ENCODE measurements at regions not wholly inside any gene's neighbourhood (a gene's known extent, or its start where the extent isn't known, plus 50 kb on each side); places are given as distances from the start of the nearest gene placed in this dataset.
"Not testable (repeated sequence)": the region's sequence is repeated elsewhere in the genome, so short reads cannot be mapped to it uniquely, and the experiment has no call there.

- ATAC-seq: no peak
- TF ChIP-seq ZFP3 (CRISPR knock-in tag; IDR thresholded peaks at IDR 0.05) (no peak), GLIS3 (CRISPR knock-in tag; IDR thresholded peaks at IDR 0.05) (no peak), ZFP30 (CRISPR knock-in tag; IDR thresholded peaks at IDR 0.05) (no peak), ARNTL (CRISPR knock-in tag; IDR thresholded peaks at IDR 0.05; ENCODE audit: borderline replicate concordance, low read depth) (no peak), CSDC2 (CRISPR knock-in tag; IDR thresholded peaks at IDR 0.05) (no peak), ZC3H10 (CRISPR knock-in tag; IDR thresholded peaks at IDR 0.05) (no peak)
- TF ChIP-seq, protein P1, sequence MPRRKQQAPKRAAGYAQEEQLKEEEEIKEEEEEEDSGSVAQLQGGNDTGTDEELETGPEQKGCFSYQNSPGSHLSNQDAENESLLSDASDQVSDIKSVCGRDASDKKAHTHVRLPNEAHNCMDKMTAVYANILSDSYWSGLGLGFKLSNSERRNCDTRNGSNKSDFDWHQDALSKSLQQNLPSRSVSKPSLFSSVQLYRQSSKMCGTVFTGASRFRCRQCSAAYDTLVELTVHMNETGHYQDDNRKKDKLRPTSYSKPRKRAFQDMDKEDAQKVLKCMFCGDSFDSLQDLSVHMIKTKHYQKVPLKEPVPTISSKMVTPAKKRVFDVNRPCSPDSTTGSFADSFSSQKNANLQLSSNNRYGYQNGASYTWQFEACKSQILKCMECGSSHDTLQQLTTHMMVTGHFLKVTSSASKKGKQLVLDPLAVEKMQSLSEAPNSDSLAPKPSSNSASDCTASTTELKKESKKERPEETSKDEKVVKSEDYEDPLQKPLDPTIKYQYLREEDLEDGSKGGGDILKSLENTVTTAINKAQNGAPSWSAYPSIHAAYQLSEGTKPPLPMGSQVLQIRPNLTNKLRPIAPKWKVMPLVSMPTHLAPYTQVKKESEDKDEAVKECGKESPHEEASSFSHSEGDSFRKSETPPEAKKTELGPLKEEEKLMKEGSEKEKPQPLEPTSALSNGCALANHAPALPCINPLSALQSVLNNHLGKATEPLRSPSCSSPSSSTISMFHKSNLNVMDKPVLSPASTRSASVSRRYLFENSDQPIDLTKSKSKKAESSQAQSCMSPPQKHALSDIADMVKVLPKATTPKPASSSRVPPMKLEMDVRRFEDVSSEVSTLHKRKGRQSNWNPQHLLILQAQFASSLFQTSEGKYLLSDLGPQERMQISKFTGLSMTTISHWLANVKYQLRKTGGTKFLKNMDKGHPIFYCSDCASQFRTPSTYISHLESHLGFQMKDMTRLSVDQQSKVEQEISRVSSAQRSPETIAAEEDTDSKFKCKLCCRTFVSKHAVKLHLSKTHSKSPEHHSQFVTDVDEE (CRISPR knock-in tag; IDR thresholded peaks at IDR 0.05): no peak
- TF ChIP-seq, protein P2, sequence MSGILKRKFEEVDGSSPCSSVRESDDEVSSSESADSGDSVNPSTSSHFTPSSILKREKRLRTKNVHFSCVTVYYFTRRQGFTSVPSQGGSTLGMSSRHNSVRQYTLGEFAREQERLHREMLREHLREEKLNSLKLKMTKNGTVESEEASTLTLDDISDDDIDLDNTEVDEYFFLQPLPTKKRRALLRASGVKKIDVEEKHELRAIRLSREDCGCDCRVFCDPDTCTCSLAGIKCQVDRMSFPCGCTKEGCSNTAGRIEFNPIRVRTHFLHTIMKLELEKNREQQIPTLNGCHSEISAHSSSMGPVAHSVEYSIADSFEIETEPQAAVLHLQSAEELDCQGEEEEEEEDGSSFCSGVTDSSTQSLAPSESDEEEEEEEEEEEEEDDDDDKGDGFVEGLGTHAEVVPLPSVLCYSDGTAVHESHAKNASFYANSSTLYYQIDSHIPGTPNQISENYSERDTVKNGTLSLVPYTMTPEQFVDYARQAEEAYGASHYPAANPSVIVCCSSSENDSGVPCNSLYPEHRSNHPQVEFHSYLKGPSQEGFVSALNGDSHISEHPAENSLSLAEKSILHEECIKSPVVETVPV (CRISPR knock-in tag; IDR thresholded peaks at IDR 0.05): no peak
- TF ChIP-seq, protein P3, sequence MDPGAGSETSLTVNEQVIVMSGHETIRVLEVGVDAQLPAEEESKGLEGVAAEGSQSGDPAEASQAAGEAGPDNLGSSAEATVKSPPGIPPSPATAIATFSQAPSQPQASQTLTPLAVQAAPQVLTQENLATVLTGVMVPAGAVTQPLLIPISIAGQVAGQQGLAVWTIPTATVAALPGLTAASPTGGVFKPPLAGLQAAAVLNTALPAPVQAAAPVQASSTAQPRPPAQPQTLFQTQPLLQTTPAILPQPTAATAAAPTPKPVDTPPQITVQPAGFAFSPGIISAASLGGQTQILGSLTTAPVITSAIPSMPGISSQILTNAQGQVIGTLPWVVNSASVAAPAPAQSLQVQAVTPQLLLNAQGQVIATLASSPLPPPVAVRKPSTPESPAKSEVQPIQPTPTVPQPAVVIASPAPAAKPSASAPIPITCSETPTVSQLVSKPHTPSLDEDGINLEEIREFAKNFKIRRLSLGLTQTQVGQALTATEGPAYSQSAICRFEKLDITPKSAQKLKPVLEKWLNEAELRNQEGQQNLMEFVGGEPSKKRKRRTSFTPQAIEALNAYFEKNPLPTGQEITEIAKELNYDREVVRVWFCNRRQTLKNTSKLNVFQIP (CRISPR knock-in tag; IDR thresholded peaks at IDR 0.05; ENCODE audit: borderline replicate concordance, low read depth): no peak
- TF ChIP-seq, protein P4, sequence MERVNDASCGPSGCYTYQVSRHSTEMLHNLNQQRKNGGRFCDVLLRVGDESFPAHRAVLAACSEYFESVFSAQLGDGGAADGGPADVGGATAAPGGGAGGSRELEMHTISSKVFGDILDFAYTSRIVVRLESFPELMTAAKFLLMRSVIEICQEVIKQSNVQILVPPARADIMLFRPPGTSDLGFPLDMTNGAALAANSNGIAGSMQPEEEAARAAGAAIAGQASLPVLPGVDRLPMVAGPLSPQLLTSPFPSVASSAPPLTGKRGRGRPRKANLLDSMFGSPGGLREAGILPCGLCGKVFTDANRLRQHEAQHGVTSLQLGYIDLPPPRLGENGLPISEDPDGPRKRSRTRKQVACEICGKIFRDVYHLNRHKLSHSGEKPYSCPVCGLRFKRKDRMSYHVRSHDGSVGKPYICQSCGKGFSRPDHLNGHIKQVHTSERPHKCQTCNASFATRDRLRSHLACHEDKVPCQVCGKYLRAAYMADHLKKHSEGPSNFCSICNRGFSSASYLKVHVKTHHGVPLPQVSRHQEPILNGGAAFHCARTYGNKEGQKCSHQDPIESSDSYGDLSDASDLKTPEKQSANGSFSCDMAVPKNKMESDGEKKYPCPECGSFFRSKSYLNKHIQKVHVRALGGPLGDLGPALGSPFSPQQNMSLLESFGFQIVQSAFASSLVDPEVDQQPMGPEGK (CRISPR knock-in tag; IDR thresholded peaks at IDR 0.05; ENCODE audit: borderline replicate concordance): no peak
Observed at GRCh38 chr11:122404571-122404970, 251.0 kb upstream of the UBASH3B start.

GRCh38 chr11:122401581-122401980 is 253.9 kb upstream of the UBASH3B start:
- not testable (repeated sequence) for ATAC-seq

GRCh38 chr11:122399375-122399774 is 256.1 kb upstream of the UBASH3B start:
- ATAC-seq: no peak
- TF ChIP-seq TOX (CRISPR knock-in tag; IDR thresholded peaks at IDR 0.05; ENCODE audit: borderline replicate concordance) (no peak), ARNTL (CRISPR knock-in tag; IDR thresholded peaks at IDR 0.05; ENCODE audit: borderline replicate concordance, low read depth) (no peak), ZNF8 (CRISPR knock-in tag; IDR thresholded peaks at IDR 0.05) (no peak), ISL1 (CRISPR knock-in tag; IDR thresholded peaks at IDR 0.05) (no peak), ZNF565 (CRISPR knock-in tag; conservative IDR thresholded peaks at IDR 0.05; ENCODE audit: low read depth) (no peak), RARB (CRISPR knock-in tag; IDR thresholded peaks at IDR 0.05) (no peak), BACH2 (CRISPR knock-in tag; IDR thresholded peaks at IDR 0.05; ENCODE audit: borderline replicate concordance) (no peak), ZFP30 (CRISPR knock-in tag; IDR thresholded peaks at IDR 0.05) (no peak)
- TF ChIP-seq, protein P4 (CRISPR knock-in tag; IDR thresholded peaks at IDR 0.05; ENCODE audit: borderline replicate concordance): no peak
- TF ChIP-seq, protein P3 (CRISPR knock-in tag; IDR thresholded peaks at IDR 0.05; ENCODE audit: borderline replicate concordance, low read depth): no peak
- TF ChIP-seq, protein P5, sequence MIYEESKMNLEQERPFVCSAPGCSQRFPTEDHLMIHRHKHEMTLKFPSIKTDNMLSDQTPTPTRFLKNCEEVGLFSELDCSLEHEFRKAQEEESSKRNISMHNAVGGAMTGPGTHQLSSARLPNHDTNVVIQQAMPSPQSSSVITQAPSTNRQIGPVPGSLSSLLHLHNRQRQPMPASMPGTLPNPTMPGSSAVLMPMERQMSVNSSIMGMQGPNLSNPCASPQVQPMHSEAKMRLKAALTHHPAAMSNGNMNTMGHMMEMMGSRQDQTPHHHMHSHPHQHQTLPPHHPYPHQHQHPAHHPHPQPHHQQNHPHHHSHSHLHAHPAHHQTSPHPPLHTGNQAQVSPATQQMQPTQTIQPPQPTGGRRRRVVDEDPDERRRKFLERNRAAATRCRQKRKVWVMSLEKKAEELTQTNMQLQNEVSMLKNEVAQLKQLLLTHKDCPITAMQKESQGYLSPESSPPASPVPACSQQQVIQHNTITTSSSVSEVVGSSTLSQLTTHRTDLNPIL (CRISPR knock-in tag; IDR thresholded peaks at IDR 0.05; ENCODE audit: low read depth): no peak

Measured in SK-N-SH treated with all-trans-retinoic acid at 6 μM for 48 hours (cell line).